Keratinocyte (primary cell): ENCODE measurements at regions not wholly inside any gene's neighbourhood (a gene's known extent, or its start where the extent isn't known, plus 50 kb on each side); places are given as distances from the start of the nearest gene placed in this dataset.
"Not testable (repeated sequence)": the region's sequence is repeated elsewhere in the genome, so short reads cannot be mapped to it uniquely, and the experiment has no call there.

Source experiments
- DNase-seq: peaks from one replicate; pipeline ENCODE4 v3.0.0-alpha.2; 2011; ENCODE audit warnings: low read depth, missing footprints, low spot score
- FAIRE-seq: peaks from 2 replicates; lab custom pipeline; 2011; peaks lifted over from hg19 to GRCh38; lab: Jason Lieb, UNC
- H2AFZ ChIP-seq: 2 replicates; pipeline ENCODE4 v1.6.0; 2012; ENCODE audit warnings: low read length, control low read depth, inconsistent platforms; ENCODE audit not compliant: control insufficient read depth
- H3K27ac ChIP-seq: 2 replicates; pipeline ENCODE4 v1.5.1; 2011; ENCODE audit warnings: low read length; ENCODE audit not compliant: control insufficient read depth, insufficient read depth
- H3K27me3 ChIP-seq: 3 replicates; pipeline ENCODE4 v1.6.0; 2011; ENCODE audit warnings: low read length; ENCODE audit not compliant: control insufficient read depth, insufficient read depth; ENCODE audit errors: extremely low read depth
- H3K36me3 ChIP-seq, 2 experiments: 2 replicates in 1 of 2; 3 replicates in 1 of 2; pipeline ENCODE4 v1.5.1; 2011; ENCODE audit warnings: low read length in 2 of 2, mild to moderate bottlenecking in 1 of 2; ENCODE audit not compliant: control insufficient read depth in 2 of 2, insufficient read depth in 2 of 2; ENCODE audit errors: extremely low read depth in 1 of 2
- H3K4me1 ChIP-seq: 3 replicates; pipeline ENCODE4 v1.5.1; 2011; ENCODE audit warnings: low read length; ENCODE audit not compliant: control insufficient read depth, insufficient read depth; ENCODE audit errors: extremely low read depth
- H3K4me2 ChIP-seq: 3 replicates; pipeline ENCODE4 v1.6.0; 2011; ENCODE audit warnings: low read depth, low read length; ENCODE audit not compliant: control insufficient read depth, insufficient read depth; ENCODE audit errors: extremely low read depth
- H3K4me3 ChIP-seq, 3 experiments: fragments of 200-600 bp in 1 of 3; sonication (generic) in 1 of 3; 2 replicates in 2 of 3; 3 replicates in 1 of 3; pipeline ENCODE4 v1.5.1; 2011 to 2016; ENCODE audit warnings: low read length in 3 of 3, mild to moderate bottlenecking in 3 of 3, control low read depth in 2 of 3, inconsistent platforms in 1 of 3, low read depth in 1 of 3, mixed read lengths in 1 of 3, mixed run types in 1 of 3, moderate library complexity in 1 of 3; ENCODE audit not compliant: control insufficient read depth in 2 of 3, insufficient read depth in 2 of 3; ENCODE audit errors: extremely low read depth in 1 of 3
- H3K79me2 ChIP-seq: 2 replicates; pipeline ENCODE4 v1.6.0; 2012; ENCODE audit warnings: low read length; ENCODE audit not compliant: control insufficient read depth, insufficient read depth
- H3K9ac ChIP-seq: 3 replicates; pipeline ENCODE4 v1.6.0; 2011; ENCODE audit warnings: low read length; ENCODE audit not compliant: control insufficient read depth, insufficient read depth; ENCODE audit errors: extremely low read depth
- H3K9me1 ChIP-seq: 3 replicates; pipeline ENCODE4 v1.6.0; 2011; ENCODE audit warnings: low read length; ENCODE audit not compliant: control insufficient read depth, insufficient read depth; ENCODE audit errors: extremely low read depth
- H3K9me3 ChIP-seq: 2 replicates; pipeline ENCODE4 v1.5.1; 2012; ENCODE audit warnings: low read depth, low read length; ENCODE audit not compliant: control insufficient read depth
- H4K20me1 ChIP-seq: 3 replicates; pipeline ENCODE4 v1.6.0; 2011; ENCODE audit warnings: low read length; ENCODE audit not compliant: control insufficient read depth, insufficient read depth; ENCODE audit errors: extremely low read depth
- CTCF ChIP-seq, 3 experiments: IDR thresholded peaks in 1 of 3; conservative IDR thresholded peaks in 1 of 3; optimal IDR thresholded peaks in 1 of 3; 2 replicates in 2 of 3; 3 replicates in 1 of 3; pipeline versions ENCODE3 to v1.5.1; 2011; ENCODE audit warnings: low read length in 3 of 3, mild to moderate bottlenecking in 3 of 3, moderate library complexity in 2 of 3, control low read depth in 1 of 3, inconsistent platforms in 1 of 3; ENCODE audit not compliant: insufficient read depth in 2 of 3; ENCODE audit errors: extremely low read depth in 1 of 3
- EZH2 ChIP-seq: IDR thresholded peaks from one replicate; pipeline ENCODE4 v1.6.1; 2012; ENCODE audit warnings: inconsistent platforms, mild to moderate bottlenecking, low read length, moderate library complexity
- dilution Hi-C: fragments of 300-500 bp; cut with MboI; formaldehyde crosslinking; loops from one replicate; pipeline ENCODE4 v1.7.0; 2020; ENCODE audit warnings: low sequenced_read_pairs; ENCODE audit not compliant: extremely low pct_ligation_motif_present

GRCh38 chr13:50468849-50469669, 374.4 kb downstream of the DLEU7 start:
- H3K79me2 ChIP-seq: no peaks in the 10 kb centered on the region

GRCh38 chr13:50473050-50473449, 370.4 kb downstream of the DLEU7 start:
- dilution Hi-C loops, H3K9me3 ChIP-seq, FAIRE-seq: not testable (repeated sequence)

More at GRCh38 chr13:50468849-50469669, 374.4 kb downstream of the DLEU7 start:
- Histone ChIP-seq H3K4me2 (no peak overlapping the region), H3K9ac (no peak overlapping the region), H3K4me1 (no peaks in the 10 kb centered on the region), H3K36me3 (no peaks in the 10 kb centered on the region), H3K9me3 (no peaks in the 10 kb centered on the region), H3K27me3 (peaks cover 4% of the 10 kb centered on the region), H4K20me1 (no peaks in the 10 kb centered on the region), H3K4me3 (no peak overlapping the region), H2AFZ (no peak overlapping the region), H3K9me1 (no peaks in the 10 kb centered on the region), H3K27ac (no peak overlapping the region)
- TF ChIP-seq CTCF (optimal IDR thresholded peaks at IDR 0.05 in 1 of 3, IDR thresholded peaks at IDR 0.05 in 1 of 3, conservative IDR thresholded peaks at IDR 0.05 in 1 of 3; ENCODE audit: extremely low read depth in 1 of 3, insufficient read depth in 2 of 3, low read length in 3 of 3): no peak
- TF ChIP-seq EZH2: no peak
- dilution Hi-C loops: no loop called here
- DNase-seq: no peak
- no peak for FAIRE-seq

More at GRCh38 chr13:50473050-50473449, 370.4 kb downstream of the DLEU7 start:
- H3K9me1 ChIP-seq, H3K79me2 ChIP-seq, H3K27ac ChIP-seq, H3K27me3 ChIP-seq, H3K36me3 ChIP-seq, H3K4me2 ChIP-seq, DNase-seq, H3K9ac ChIP-seq, H2AFZ ChIP-seq, H3K4me3 ChIP-seq, H3K4me1 ChIP-seq, H4K20me1 ChIP-seq: not testable (repeated sequence)
